PC-3 (cell line): ENCODE measurements at regions not wholly inside any gene's neighbourhood (a gene's known extent, or its start where the extent isn't known, plus 50 kb on each side); places are given as distances from the start of the nearest gene placed in this dataset.

Source experiments
- ATAC-seq: fragments of 200-7000 bp; cut with Tn5 transposase; 2 replicates; pipeline ENCODE4 v1.9.1; 2020; ENCODE audit warnings: mild to moderate bottlenecking, moderate library complexity
- BruUV-seq: library from RNA; stranded (reverse); fragments of 400-500 nt; replicated peaks from 2 replicates; lab custom pipeline; 2021; lab: Mats Ljungman, UMichigan
- CTCF ChIA-PET: fragments of 300-600 bp; sonication (Branson Sonifier 250); formaldehyde crosslinking; loops from one replicate; lab custom pipeline; 2022; ENCODE audit warnings: antibody characterized with exemption; lab: Charles Lee
- POLR2A ChIA-PET: fragments of 300-600 bp; sonication (Branson Sonifier 250); formaldehyde crosslinking; loops from one replicate; lab custom pipeline; 2022; ENCODE audit warnings: antibody characterized with exemption; ENCODE audit not compliant: unreplicated experiment; lab: Charles Lee
- DNase-seq: peaks from one replicate; pipeline ENCODE4 v3.0.0-alpha.2; 2015
- H2AFZ ChIP-seq: fragments of 300-600 bp; sonication (generic); 2 replicates; pipeline ENCODE4 v1.6.0; 2016; ENCODE audit warnings: antibody characterized with exemption, low read length
- H3F3A ChIP-seq: fragments of 300-600 bp; sonication (generic); one replicate; pipeline ENCODE4 v1.6.0; 2017; ENCODE audit warnings: antibody characterized with exemption, low read length, control low read depth, mild to moderate bottlenecking; ENCODE audit not compliant: unreplicated experiment
- H3K27ac ChIP-seq: fragments of 300-600 bp; sonication (generic); 2 replicates; pipeline ENCODE4 v1.5.1; 2016; ENCODE audit warnings: mild to moderate bottlenecking, low read length
- H3K27me3 ChIP-seq: fragments of 300-600 bp; sonication (generic); 2 replicates; pipeline ENCODE4 v1.6.1; 2016; ENCODE audit warnings: low read length, mixed read lengths
- H3K36me3 ChIP-seq: fragments of 300-600 bp; sonication (generic); 2 replicates; pipeline ENCODE4 v1.6.1; 2016; ENCODE audit warnings: low read depth, mixed run types, low read length, mixed read lengths
- H3K4me1 ChIP-seq: fragments of 300-600 bp; sonication (generic); 2 replicates; pipeline ENCODE4 v1.5.1; 2016; ENCODE audit warnings: low read length; ENCODE audit not compliant: insufficient read depth
- H3K4me2 ChIP-seq: fragments of 300-600 bp; sonication (generic); 2 replicates; pipeline ENCODE4 v1.6.0; 2016; ENCODE audit warnings: low read length
- H3K4me3 ChIP-seq: fragments of 300-600 bp; sonication (generic); 2 replicates; pipeline ENCODE4 v1.5.1; 2016; ENCODE audit warnings: mild to moderate bottlenecking, low read length, mixed read lengths
- H3K79me2 ChIP-seq: fragments of 300-600 bp; sonication (generic); 2 replicates; pipeline ENCODE4 v1.6.1; 2017; ENCODE audit warnings: low read length, mixed read lengths
- H3K9ac ChIP-seq: fragments of 300-600 bp; sonication (generic); 2 replicates; pipeline ENCODE4 v1.6.0; 2016; ENCODE audit warnings: mild to moderate bottlenecking, low read length
- H3K9me2 ChIP-seq: fragments of 300-600 bp; sonication (generic); replicated peaks from 2 replicates; pipeline ENCODE4 v1.6.1; 2016; ENCODE audit warnings: mixed run types, low read length, mixed read lengths
- H3K9me3 ChIP-seq: fragments of 300-600 bp; sonication (generic); 2 replicates; pipeline ENCODE4 v1.6.1; 2016; ENCODE audit warnings: low read length, mixed read lengths
- H4K20me1 ChIP-seq: fragments of 300-600 bp; sonication (generic); 2 replicates; pipeline ENCODE4 v1.6.1; 2016; ENCODE audit warnings: low read length, mixed read lengths
- EZH2 ChIP-seq: fragments of 300-600 bp; sonication (generic); IDR thresholded peaks from one replicate; pipeline ENCODE4 v1.6.1; 2017; ENCODE audit warnings: antibody characterized with exemption, mild to moderate bottlenecking, low read length; ENCODE audit not compliant: unreplicated experiment
- EZH2phosphoT487 ChIP-seq: fragments of 300-600 bp; sonication (generic); IDR thresholded peaks from 2 replicates; pipeline ENCODE4 v1.6.1; 2018; ENCODE audit warnings: mild to moderate bottlenecking, antibody characterized with exemption, low read length, borderline replicate concordance
- intact Hi-C: fragments of 100-400 bp; cut with micrococcal nuclease; formaldehyde crosslinking; loops from 2 replicates; pipeline ENCODE4 v1.9.0; 2023
- TF ChIP-seq, protein P1 (sequence below): fragments of 300-600 bp; sonication (generic); conservative IDR thresholded peaks from 2 replicates; pipeline ENCODE4 v1.5.1; 2017; ENCODE audit warnings: antibody characterized with exemption, low read depth, mild to moderate bottlenecking, low read length

- H4K20me1 ChIP-seq, result no peaks in the 10 kb centered on the region
- H3K4me3 ChIP-seq, result no peak overlapping the region
- no peaks in the 10 kb centered on the region for H3K79me2 ChIP-seq
- no peaks in the 10 kb centered on the region for H3K9me3 ChIP-seq
- H3K27ac ChIP-seq, result no peak overlapping the region
- DNase-seq (no peak), ATAC-seq (no peak)
- H3K27me3 ChIP-seq, result no peaks in the 10 kb centered on the region
- H3K9me2 ChIP-seq, result no peaks in the 10 kb centered on the region
- intact Hi-C loops, result no loop called here
- POLR2A ChIA-PET, result no interaction called here
- BruUV-seq, result no TSS peak
- TF ChIP-seq EZH2phosphoT487, result no peak
- TF ChIP-seq, protein P1, sequence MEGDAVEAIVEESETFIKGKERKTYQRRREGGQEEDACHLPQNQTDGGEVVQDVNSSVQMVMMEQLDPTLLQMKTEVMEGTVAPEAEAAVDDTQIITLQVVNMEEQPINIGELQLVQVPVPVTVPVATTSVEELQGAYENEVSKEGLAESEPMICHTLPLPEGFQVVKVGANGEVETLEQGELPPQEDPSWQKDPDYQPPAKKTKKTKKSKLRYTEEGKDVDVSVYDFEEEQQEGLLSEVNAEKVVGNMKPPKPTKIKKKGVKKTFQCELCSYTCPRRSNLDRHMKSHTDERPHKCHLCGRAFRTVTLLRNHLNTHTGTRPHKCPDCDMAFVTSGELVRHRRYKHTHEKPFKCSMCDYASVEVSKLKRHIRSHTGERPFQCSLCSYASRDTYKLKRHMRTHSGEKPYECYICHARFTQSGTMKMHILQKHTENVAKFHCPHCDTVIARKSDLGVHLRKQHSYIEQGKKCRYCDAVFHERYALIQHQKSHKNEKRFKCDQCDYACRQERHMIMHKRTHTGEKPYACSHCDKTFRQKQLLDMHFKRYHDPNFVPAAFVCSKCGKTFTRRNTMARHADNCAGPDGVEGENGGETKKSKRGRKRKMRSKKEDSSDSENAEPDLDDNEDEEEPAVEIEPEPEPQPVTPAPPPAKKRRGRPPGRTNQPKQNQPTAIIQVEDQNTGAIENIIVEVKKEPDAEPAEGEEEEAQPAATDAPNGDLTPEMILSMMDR, result no peak
- TF ChIP-seq EZH2, result no peak
- H3F3A ChIP-seq, result no peaks in the 10 kb centered on the region
- CTCF ChIA-PET, result no interaction called here
- no peak overlapping the region for H3K9ac ChIP-seq
- H3K4me2 ChIP-seq, result no peak overlapping the region
- no peaks in the 10 kb centered on the region for H3K36me3 ChIP-seq
- H2AFZ ChIP-seq, result no peak overlapping the region
- H3K4me1 ChIP-seq, result no peaks in the 10 kb centered on the region
Measured at GRCh38 chr6:156583083-156583482, 194.1 kb upstream of the ARID1B start.

- DNase-seq (no peak), ATAC-seq (no peak)
- intact Hi-C loops, result no loop called here
- ChIA-PET POLR2A (no interaction called here), CTCF (no interaction called here)
- no peaks in the 10 kb centered on the region for H4K20me1 ChIP-seq
- TF ChIP-seq EZH2phosphoT487 (no peak), EZH2 (no peak)
- TF ChIP-seq, protein P1, result no peak
- no peak overlapping the region for H3K27ac ChIP-seq
- no peaks in the 10 kb centered on the region for H3F3A ChIP-seq
- H3K9me2 ChIP-seq, result no peaks in the 10 kb centered on the region
- no peak overlapping the region for H3K4me3 ChIP-seq
- no peak overlapping the region for H3K4me2 ChIP-seq
- no peaks in the 10 kb centered on the region for H3K27me3 ChIP-seq
- H3K9ac ChIP-seq, result no peak overlapping the region
- BruUV-seq, result no TSS peak
- H3K9me3 ChIP-seq, result no peaks in the 10 kb centered on the region; the same call in 1 of the 2 replicates
- H2AFZ ChIP-seq, result no peak overlapping the region
- H3K79me2 ChIP-seq, result no peaks in the 10 kb centered on the region
- H3K4me1 ChIP-seq, result no peaks in the 10 kb centered on the region
- H3K36me3 ChIP-seq, result no peaks in the 10 kb centered on the region
Measured at GRCh38 chr6:156582509-156582992, 194.6 kb upstream of the ARID1B start.

GRCh38 chr6:156579564-156579963 is 197.6 kb upstream of the ARID1B start:
- no peak overlapping the region for H3K4me2 ChIP-seq
- H3K9me3 ChIP-seq, result no peaks in the 10 kb centered on the region; the same call in 1 of the 2 replicates
- H3K36me3 ChIP-seq, result no peaks in the 10 kb centered on the region
- intact Hi-C loops, result no loop called here
- no peak overlapping the region for H3K27ac ChIP-seq
- no peaks in the 10 kb centered on the region for H4K20me1 ChIP-seq
- ChIA-PET POLR2A (no interaction called here), CTCF (no interaction called here)
- H3K4me3 ChIP-seq, result no peak overlapping the region
- no peaks in the 10 kb centered on the region for H3K4me1 ChIP-seq
- no peak overlapping the region for H2AFZ ChIP-seq
- no TSS peak for BruUV-seq
- no peaks in the 10 kb centered on the region for H3K9me2 ChIP-seq
- no peaks in the 10 kb centered on the region for H3F3A ChIP-seq
- no peak overlapping the region for H3K9ac ChIP-seq
- ATAC-seq (no peak), DNase-seq (no peak)
- no peak for TF ChIP-seq EZH2phosphoT487
- TF ChIP-seq EZH2, result no peak
- TF ChIP-seq, protein P1, result no peak
- H3K27me3 ChIP-seq, result no peaks in the 10 kb centered on the region
- no peaks in the 10 kb centered on the region for H3K79me2 ChIP-seq
